ENCODE measurements at regions not wholly inside any gene's neighbourhood (a gene's known extent, or its start where the extent isn't known, plus 50 kb on each side); places are given as distances from the start of the nearest gene placed in this dataset.

- no peak overlapping the region for H3K27ac Mint-ChIP-seq
- no peaks in the 10 kb centered on the region for H3K27me3 ChIP-seq (ENCODE audit: control insufficient read depth, insufficient read depth, low read length)
- no peaks in the 10 kb centered on the region for H3K9me3 Mint-ChIP-seq
- no peak overlapping the region for H3K4me3 ChIP-seq (ENCODE audit: low read length)
- H3K27me3 Mint-ChIP-seq (ENCODE audit: low read depth in 2 of 2), result peaks cover 9 to 22% of the 10 kb centered on the region in 2 donors
- H3K4me3 Mint-ChIP-seq, result no peak overlapping the region
- TF ChIP-seq, protein P1, sequence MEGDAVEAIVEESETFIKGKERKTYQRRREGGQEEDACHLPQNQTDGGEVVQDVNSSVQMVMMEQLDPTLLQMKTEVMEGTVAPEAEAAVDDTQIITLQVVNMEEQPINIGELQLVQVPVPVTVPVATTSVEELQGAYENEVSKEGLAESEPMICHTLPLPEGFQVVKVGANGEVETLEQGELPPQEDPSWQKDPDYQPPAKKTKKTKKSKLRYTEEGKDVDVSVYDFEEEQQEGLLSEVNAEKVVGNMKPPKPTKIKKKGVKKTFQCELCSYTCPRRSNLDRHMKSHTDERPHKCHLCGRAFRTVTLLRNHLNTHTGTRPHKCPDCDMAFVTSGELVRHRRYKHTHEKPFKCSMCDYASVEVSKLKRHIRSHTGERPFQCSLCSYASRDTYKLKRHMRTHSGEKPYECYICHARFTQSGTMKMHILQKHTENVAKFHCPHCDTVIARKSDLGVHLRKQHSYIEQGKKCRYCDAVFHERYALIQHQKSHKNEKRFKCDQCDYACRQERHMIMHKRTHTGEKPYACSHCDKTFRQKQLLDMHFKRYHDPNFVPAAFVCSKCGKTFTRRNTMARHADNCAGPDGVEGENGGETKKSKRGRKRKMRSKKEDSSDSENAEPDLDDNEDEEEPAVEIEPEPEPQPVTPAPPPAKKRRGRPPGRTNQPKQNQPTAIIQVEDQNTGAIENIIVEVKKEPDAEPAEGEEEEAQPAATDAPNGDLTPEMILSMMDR (IDR thresholded peaks at IDR 0.05), result no peak
- no peaks in the 10 kb centered on the region for H3K4me1 Mint-ChIP-seq
- H3K36me3 ChIP-seq (ENCODE audit: control insufficient read depth, insufficient read depth, low read length), result no peaks in the 10 kb centered on the region
- intact Hi-C loops (cut with micrococcal nuclease), result no loop called here
- ATAC-seq, result no peak
- H3K9me3 ChIP-seq (ENCODE audit: control insufficient read depth, insufficient read depth, low read length), result peaks cover 5% of the 10 kb centered on the region
- DNase-seq, result no peak
- no peaks in the 10 kb centered on the region for H3K4me1 ChIP-seq (ENCODE audit: control insufficient read depth, insufficient read depth, low read length)
- H3K27ac ChIP-seq (ENCODE audit: low read length), result no peak overlapping the region
- 64% methylated on average over 1 of the region's 1 CpG for WGBS (ENCODE audit: insufficient coverage)
- no peaks in the 10 kb centered on the region for H3K36me3 Mint-ChIP-seq
Measured at GRCh38 chr9:7704543-7704942, 95.0 kb downstream of the DMAC1 start.

- Histone ChIP-seq H3K36me3 (ENCODE audit: control insufficient read depth, insufficient read depth, low read length) (no peaks in the 10 kb centered on the region), H3K27ac (ENCODE audit: low read length) (no peak overlapping the region), H3K4me3 (ENCODE audit: low read length) (no peak overlapping the region), H3K9me3 (ENCODE audit: control insufficient read depth, insufficient read depth, low read length) (no peaks in the 10 kb centered on the region), H3K4me1 (ENCODE audit: control insufficient read depth, insufficient read depth, low read length) (no peaks in the 10 kb centered on the region), H3K27me3 (ENCODE audit: control insufficient read depth, insufficient read depth, low read length) (no peaks in the 10 kb centered on the region)
- Mint-ChIP-seq H3K9me3 (no peaks in the 10 kb centered on the region), H3K27ac (no peak overlapping the region), H3K36me3 (no peaks in the 10 kb centered on the region), H3K4me3 (no peak overlapping the region), H3K27me3 (ENCODE audit: low read depth in 2 of 2) (no peaks in the 10 kb centered on the region), H3K4me1 (no peaks in the 10 kb centered on the region)
- DNase-seq, result no peak
- WGBS (ENCODE audit: insufficient coverage), result 38% methylated on average over 1 of the region's 2 CpGs
- TF ChIP-seq, protein P1 (IDR thresholded peaks at IDR 0.05), result no peak
- ATAC-seq, result no peak
- intact Hi-C loops (cut with micrococcal nuclease), result no loop called here
Measured at GRCh38 chr9:7691909-7692308, 107.7 kb downstream of the DMAC1 start.

DNA sequence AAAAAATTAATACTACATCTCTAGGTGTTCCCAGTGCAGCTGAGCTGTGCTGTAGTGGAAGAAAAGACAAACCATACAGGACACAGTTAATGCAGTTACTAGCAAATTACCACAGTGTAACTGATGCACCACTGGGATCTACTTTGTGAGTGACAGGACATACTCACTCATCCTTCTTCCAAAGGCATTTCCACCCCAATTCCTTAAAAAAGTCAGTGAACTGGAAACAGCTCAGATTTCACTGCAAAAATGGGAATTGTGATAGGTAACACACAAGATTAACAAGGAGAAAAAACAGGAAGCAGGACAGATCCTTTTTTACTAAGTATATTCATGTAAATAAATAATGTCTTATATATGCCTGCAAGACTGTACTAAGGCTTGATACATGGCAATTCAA is 109.6 kb downstream of the DMAC1 start:
- no peaks in the 10 kb centered on the region for H3K27me3 ChIP-seq (ENCODE audit: control insufficient read depth, insufficient read depth, low read length)
- Mint-ChIP-seq H3K4me3 (no peak overlapping the region), H3K27ac (no peak overlapping the region), H3K36me3 (no peaks in the 10 kb centered on the region), H3K9me3 (no peaks in the 10 kb centered on the region), H3K27me3 (ENCODE audit: low read depth in 2 of 2) (no peaks in the 10 kb centered on the region), H3K4me1 (no peaks in the 10 kb centered on the region)
- TF ChIP-seq, protein P1 (IDR thresholded peaks at IDR 0.05), result no peak
- no peaks in the 10 kb centered on the region for H3K36me3 ChIP-seq (ENCODE audit: control insufficient read depth, insufficient read depth, low read length)
- ATAC-seq (no peak), DNase-seq (no peak)
- no peaks in the 10 kb centered on the region for H3K9me3 ChIP-seq (ENCODE audit: control insufficient read depth, insufficient read depth, low read length)
- intact Hi-C loops (cut with micrococcal nuclease), result no loop called here
- H3K4me3 ChIP-seq (ENCODE audit: low read length), result no peak overlapping the region
- no peaks in the 10 kb centered on the region for H3K4me1 ChIP-seq (ENCODE audit: control insufficient read depth, insufficient read depth, low read length)
- no peak overlapping the region for H3K27ac ChIP-seq (ENCODE audit: low read length)

DNA sequence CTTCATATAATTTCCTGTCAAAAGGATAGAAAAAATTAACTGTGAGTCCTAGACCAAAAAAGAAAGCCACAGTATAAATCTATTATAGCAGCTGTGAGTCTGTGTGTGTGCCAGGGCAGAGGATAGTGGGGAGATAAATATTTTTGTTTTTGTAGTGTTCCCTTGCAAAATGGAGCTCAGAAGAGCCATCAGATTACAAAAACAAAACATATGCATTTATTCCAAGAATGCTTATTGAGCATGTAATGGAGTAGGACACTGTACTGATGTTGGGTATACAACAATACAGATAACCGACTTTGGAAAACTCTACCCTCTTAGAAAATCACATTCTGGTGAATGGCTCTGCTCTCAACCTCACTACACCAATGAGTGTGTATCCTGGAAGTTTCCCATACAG is 111.0 kb downstream of the DMAC1 start:
- Mint-ChIP-seq H3K4me3 (no peak overlapping the region), H3K9me3 (no peaks in the 10 kb centered on the region), H3K36me3 (no peaks in the 10 kb centered on the region), H3K27ac (no peak overlapping the region), H3K4me1 (no peaks in the 10 kb centered on the region), H3K27me3 (ENCODE audit: low read depth in 2 of 2) (no peaks in the 10 kb centered on the region)
- DNase-seq (no peak), ATAC-seq (no peak)
- no peaks in the 10 kb centered on the region for H3K36me3 ChIP-seq (ENCODE audit: control insufficient read depth, insufficient read depth, low read length)
- H3K27me3 ChIP-seq (ENCODE audit: control insufficient read depth, insufficient read depth, low read length), result no peaks in the 10 kb centered on the region
- TF ChIP-seq, protein P1 (IDR thresholded peaks at IDR 0.05), result no peak
- H3K27ac ChIP-seq (ENCODE audit: low read length), result no peak overlapping the region
- no peaks in the 10 kb centered on the region for H3K4me1 ChIP-seq (ENCODE audit: control insufficient read depth, insufficient read depth, low read length)
- intact Hi-C loops (cut with micrococcal nuclease), result no loop called here
- no peaks in the 10 kb centered on the region for H3K9me3 ChIP-seq (ENCODE audit: control insufficient read depth, insufficient read depth, low read length)
- WGBS (ENCODE audit: insufficient coverage), result no CpG with 5 or more reads among the region's 1 CpG
- no peak overlapping the region for H3K4me3 ChIP-seq (ENCODE audit: low read length)
